ELF-1 (cell line): ENCODE measurements at regions not wholly inside any gene's neighbourhood (a gene's known extent, or its start where the extent isn't known, plus 50 kb on each side); places are given as distances from the start of the nearest gene placed in this dataset.

Experiments used
- DNase-seq: peaks from one replicate; pipeline ENCODE4 v3.0.0-alpha.2; 2016; ENCODE audit warnings: low read depth, low spot score

GRCh38 chr22:48613566-48614200 is 1214.0 kb downstream of the BRD1 start:
- DNase-seq: no peak

- DNase-seq: no peak
Measured at GRCh38 chr22:48612077-48612995, 1215.3 kb downstream of the BRD1 start.

- no peak for DNase-seq
Measured at GRCh38 chr22:48609279-48609865, 1218.3 kb downstream of the BRD1 start.

- DNase-seq: no peak
Measured at GRCh38 chr22:48607901-48608662, 1219.6 kb downstream of the BRD1 start.

GRCh38 chr22:48606684-48607307 is 1220.9 kb downstream of the BRD1 start:
- DNase-seq: no peak

GRCh38 chr22:48605856-48606481 is 1221.7 kb downstream of the BRD1 start:
- no peak for DNase-seq

GRCh38 chr22:48605125-48605524 is 1222.5 kb downstream of the BRD1 start:
- no peak for DNase-seq

- DNase-seq: no peak
Measured at GRCh38 chr22:48603621-48604320, 1223.9 kb downstream of the BRD1 start.

GRCh38 chr22:48602805-48603518 is 1224.7 kb downstream of the BRD1 start:
- no peak for DNase-seq

- no peak for DNase-seq
Measured at GRCh38 chr22:48600681-48601080, 1227.0 kb downstream of the BRD1 start.

- DNase-seq: no peak
Measured at GRCh38 chr22:48600171-48600570, 1227.5 kb downstream of the BRD1 start.

- DNase-seq: no peak
Measured at GRCh38 chr22:48599346-48599745, 1228.3 kb downstream of the BRD1 start.

GRCh38 chr22:48596111-48596850 is 1231.4 kb downstream of the BRD1 start:
- DNase-seq: no peak

GRCh38 chr22:48595511-48595905 is 1232.2 kb downstream of the BRD1 start:
- no peak for DNase-seq

- no peak for DNase-seq
Measured at GRCh38 chr22:48594757-48595510, 1232.7 kb downstream of the BRD1 start.

GRCh38 chr22:48594016-48594756 is 1233.5 kb downstream of the BRD1 start:
- DNase-seq: no peak

GRCh38 chr22:48593551-48593950 is 1234.1 kb downstream of the BRD1 start:
- DNase-seq: no peak

- DNase-seq: no peak
Measured at GRCh38 chr22:48592931-48593330, 1234.7 kb downstream of the BRD1 start.
